ENCODE measurements at regions not wholly inside any gene's neighbourhood (a gene's known extent, or its start where the extent isn't known, plus 50 kb on each side); places are given as distances from the start of the nearest gene placed in this dataset.

GRCh38 chrY:21267164-21267563, 244.0 kb upstream of the RBMY1B start:
- no peak for DNase-seq (ENCODE audit: low spot score)

- DNase-seq (ENCODE audit: low spot score) = no peak
Measured at GRCh38 chrY:21287769-21288168, 223.4 kb upstream of the RBMY1B start.

GRCh38 chrY:21288908-21289307, 222.2 kb upstream of the RBMY1B start:
- no peak for DNase-seq (ENCODE audit: low spot score)

- no peak for DNase-seq (ENCODE audit: low spot score)
Measured at GRCh38 chrY:21295206-21295605, 215.9 kb upstream of the RBMY1B start.

GRCh38 chrY:21302278-21302677, 208.9 kb upstream of the RBMY1B start:
- DNase-seq (ENCODE audit: low spot score) = no peak

- no peak for DNase-seq (ENCODE audit: low spot score)
Measured at GRCh38 chrY:21315366-21315765, 195.8 kb upstream of the RBMY1B start.
